ENCODE measurements at regions not wholly inside any gene's neighbourhood (a gene's known extent, or its start where the extent isn't known, plus 50 kb on each side); places are given as distances from the start of the nearest gene placed in this dataset.

- TF ChIP-seq FOXA1 (IDR thresholded peaks at IDR 0.05) (no peak), CTCF (IDR thresholded peaks at IDR 0.05; ENCODE audit: low read depth, low read length, missing input control) (no peak), YY1 (IDR thresholded peaks at IDR 0.05) (no peak), REST (IDR thresholded peaks at IDR 0.05) (no peak), TAF1 (conservative IDR thresholded peaks at IDR 0.05) (no peak)
- TF ChIP-seq, protein P1, sequence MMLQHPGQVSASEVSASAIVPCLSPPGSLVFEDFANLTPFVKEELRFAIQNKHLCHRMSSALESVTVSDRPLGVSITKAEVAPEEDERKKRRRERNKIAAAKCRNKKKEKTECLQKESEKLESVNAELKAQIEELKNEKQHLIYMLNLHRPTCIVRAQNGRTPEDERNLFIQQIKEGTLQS (IDR thresholded peaks at IDR 0.05), result no peak
Measured at GRCh38 chr13:67549331-67549730, 319.2 kb upstream of the PCDH9 start.
